NCI-H2107 (cell line): ENCODE measurements at regions not wholly inside any gene's neighbourhood (a gene's known extent, or its start where the extent isn't known, plus 50 kb on each side); places are given as distances from the start of the nearest gene placed in this dataset.
"Not testable (repeated sequence)": the region's sequence is repeated elsewhere in the genome, so short reads cannot be mapped to it uniquely, and the experiment has no call there.

Experiments
- DNase-seq: peaks from one replicate; lab custom pipeline; 2025; lab: John Stamatoyannopoulos, UW

GRCh38 chr5:110248921-110249320 is 477.6 kb downstream of the TMEM232 start:
- DNase-seq: no peak

GRCh38 chr5:110250355-110250754 is 476.1 kb downstream of the TMEM232 start:
- DNase-seq: no peak

- no peak for DNase-seq
These were observed 475.7 kb downstream of the TMEM232 start for GRCh38 chr5:110250755-110251154.

- DNase-seq: no peak
These were observed 475.1 kb downstream of the TMEM232 start for GRCh38 chr5:110251366-110251765.

GRCh38 chr5:110255194-110255593 is 471.3 kb downstream of the TMEM232 start:
- no peak for DNase-seq

GRCh38 chr5:110256298-110256697 is 470.2 kb downstream of the TMEM232 start:
- no peak for DNase-seq

GRCh38 chr5:110257971-110258370 is 468.5 kb downstream of the TMEM232 start:
- DNase-seq: no peak

- DNase-seq: peak; percentile 25
These were observed 467.8 kb downstream of the TMEM232 start for GRCh38 chr5:110258460-110259216.

- no peak for DNase-seq
These were observed 463.7 kb downstream of the TMEM232 start for GRCh38 chr5:110262749-110263148.

- DNase-seq: no peak
These were observed 461.8 kb downstream of the TMEM232 start for GRCh38 chr5:110264661-110265060.

GRCh38 chr5:110265162-110265561 is 461.3 kb downstream of the TMEM232 start:
- DNase-seq: no peak

- no peak for DNase-seq
These were observed 458.8 kb downstream of the TMEM232 start for GRCh38 chr5:110267714-110268113.

GRCh38 chr5:110268283-110268682 is 458.2 kb downstream of the TMEM232 start:
- no peak for DNase-seq

- DNase-seq: no peak
These were observed 457.5 kb downstream of the TMEM232 start for GRCh38 chr5:110268985-110269384.

- no peak for DNase-seq
These were observed 456.9 kb downstream of the TMEM232 start for GRCh38 chr5:110269478-110270142.

GRCh38 chr5:110275878-110276277 is 450.6 kb downstream of the TMEM232 start:
- no peak for DNase-seq

GRCh38 chr5:110278449-110278848 is 448.0 kb downstream of the TMEM232 start:
- DNase-seq: not testable (repeated sequence)

- not testable (repeated sequence) for DNase-seq
These were observed 442.4 kb downstream of the TMEM232 start for GRCh38 chr5:110284121-110284520.

- DNase-seq: no peak
These were observed 437.5 kb downstream of the TMEM232 start for GRCh38 chr5:110288766-110289511.

GRCh38 chr5:110289512-110289810 is 437.0 kb downstream of the TMEM232 start:
- no peak for DNase-seq

- no peak for DNase-seq
These were observed 435.9 kb downstream of the TMEM232 start for GRCh38 chr5:110290542-110290941.

- DNase-seq: no peak
These were observed 432.2 kb downstream of the TMEM232 start for GRCh38 chr5:110294281-110294680.

GRCh38 chr5:110297152-110297670 is 429.3 kb downstream of the TMEM232 start:
- DNase-seq: no peak
